A549 (cell line): ENCODE measurements at regions not wholly inside any gene's neighbourhood (a gene's known extent, or its start where the extent isn't known, plus 50 kb on each side); places are given as distances from the start of the nearest gene placed in this dataset.

Experiments used
- BHLHE40 ChIP-seq: IDR thresholded peaks from 2 replicates; pipeline ENCODE4 v1.6.1; 2012; ENCODE audit warnings: low read depth, low read length, inconsistent platforms
- CBX2 ChIP-seq: fragments of 200-600 bp; sonication (generic); IDR thresholded peaks from 2 replicates; pipeline ENCODE4 v1.6.1; 2016; ENCODE audit warnings: low read depth, mild to moderate bottlenecking, borderline replicate concordance
- CTCF ChIP-seq: fragments of >200 bp; sonication (Bioruptor Twin); formaldehyde crosslinking; IDR thresholded peaks from 3 replicates; pipeline ENCODE4 v1.5.1; 2016
- HDAC2 ChIP-seq: fragments of 200-600 bp; sonication (generic); IDR thresholded peaks from 2 replicates; pipeline ENCODE4 v1.6.1; 2016
- HOXA7 ChIP-seq: fragments of 250-450 bp; sonication (Bioruptor Pico); IDR thresholded peaks from 2 replicates; pipeline ENCODE4 v1.5.0; 2020; ENCODE audit warnings: mild to moderate bottlenecking, moderate library complexity
- JUN ChIP-seq, 2 experiments: fragments of >200 bp; sonication (Bioruptor Twin); formaldehyde crosslinking; IDR thresholded peaks; 2 replicates in 1 of 2; 3 replicates in 1 of 2; pipeline ENCODE4 v1.6.1; 2016 to 2017
- MAFK ChIP-seq: fragments of 450-650 bp; IDR thresholded peaks from 2 replicates; pipeline ENCODE4 v1.6.1; 2014; ENCODE audit not compliant: partially characterized antibody
- MAZ ChIP-seq: fragments of 150-350 bp; IDR thresholded peaks from 2 replicates; pipeline ENCODE4 v1.6.1; 2014; ENCODE audit warnings: antibody characterized with exemption, low read depth, low read length, borderline replicate concordance
- NPAS2 ChIP-seq: fragments of 250-450 bp; sonication (Bioruptor Pico); IDR thresholded peaks from 2 replicates; pipeline ENCODE4 v1.8.0; 2022; ENCODE audit warnings: mild to moderate bottlenecking, moderate library complexity, borderline replicate concordance
- POLR2A ChIP-seq: IDR thresholded peaks from 2 replicates; pipeline ENCODE4 v1.6.1; 2012; ENCODE audit warnings: mild to moderate bottlenecking, low read length
- RAD21 ChIP-seq, 2 experiments: fragments of >200 bp in 1 of 2; sonication (Bioruptor Twin) in 1 of 2; formaldehyde crosslinking in 1 of 2; IDR thresholded peaks in 1 of 2; conservative IDR thresholded peaks in 1 of 2; 2 replicates in 1 of 2; 3 replicates in 1 of 2; pipeline ENCODE4 v1.6.1; 2012 to 2018; ENCODE audit warnings: inconsistent platforms in 1 of 2
- RFX5 ChIP-seq: fragments of 450-650 bp; IDR thresholded peaks from 2 replicates; pipeline ENCODE4 v1.7.1; 2014; ENCODE audit warnings: antibody characterized with exemption, mild to moderate bottlenecking, moderate library complexity
- SMC3 ChIP-seq: fragments of >200 bp; sonication (Bioruptor Twin); formaldehyde crosslinking; IDR thresholded peaks from 3 replicates; pipeline ENCODE4 v1.6.1; 2018; ENCODE audit warnings: inconsistent platforms
- SREBF2 ChIP-seq: fragments of 450-650 bp; IDR thresholded peaks from 2 replicates; pipeline ENCODE4 v1.6.1; 2014; ENCODE audit warnings: mild to moderate bottlenecking, moderate library complexity

DNA sequence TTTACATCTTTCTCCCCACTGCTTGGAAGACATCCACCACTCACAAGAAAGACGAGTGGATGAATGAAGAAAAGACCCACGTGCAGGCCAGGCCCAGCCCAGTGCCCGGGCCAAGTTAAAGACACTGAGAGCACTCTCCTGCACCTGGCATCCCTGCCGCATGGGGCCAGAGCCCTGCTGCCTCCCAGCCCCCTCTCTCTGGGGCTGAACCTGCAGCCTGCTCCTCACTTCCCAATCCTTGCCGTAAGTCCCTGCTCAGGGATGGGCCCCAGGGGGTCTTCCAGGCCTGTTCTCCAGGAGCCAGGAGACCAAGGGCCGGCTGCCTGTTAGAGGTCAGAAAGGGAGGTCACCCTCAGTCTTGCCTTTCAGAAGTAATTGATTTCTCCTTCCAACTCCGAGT is 168.5 kb upstream of the ZC3H12A start:
- TF ChIP-seq RAD21 (conservative IDR thresholded peaks at IDR 0.05 in 1 of 2, IDR thresholded peaks at IDR 0.05 in 1 of 2) (no peak), CBX2 (no peak), NPAS2 (CRISPR knock-in tag) (no peak), JUN (IDR thresholded peaks at IDR 0.05) (no peak), MAFK (no peak), SREBF2 (no peak), HDAC2 (no peak), CTCF (no peak), MAZ (no peak), SMC3 (no peak), POLR2A (no peak), BHLHE40 (no peak), RFX5 (no peak), HOXA7 (CRISPR knock-in tag) (no peak)
